ENCODE measurements at regions not wholly inside any gene's neighbourhood (a gene's known extent, or its start where the extent isn't known, plus 50 kb on each side); places are given as distances from the start of the nearest gene placed in this dataset.

DNA sequence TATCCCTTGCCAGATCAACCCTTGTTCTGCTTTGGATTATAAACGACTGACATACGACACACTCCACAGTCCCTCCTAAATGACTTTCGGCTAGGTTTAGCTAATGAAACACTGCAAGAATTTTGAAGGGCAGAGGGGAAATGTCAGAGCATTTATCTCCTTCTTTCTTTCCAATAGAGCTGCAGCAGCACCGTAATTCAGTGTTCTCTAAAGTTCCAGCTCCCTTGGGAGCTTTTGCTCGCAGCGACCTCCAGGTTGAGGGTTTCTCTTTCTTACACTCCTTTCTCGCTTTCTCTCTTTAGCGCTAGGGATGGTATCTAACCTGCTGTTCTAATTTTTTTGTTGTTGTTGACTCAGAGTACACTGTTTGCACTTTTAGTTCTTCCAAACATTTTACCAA is 467.1 kb upstream of the ST8SIA4 start:
- Histone ChIP-seq H3K4me1 (ENCODE audit: control insufficient read depth in 4 of 4, insufficient read depth in 4 of 4, low read length in 3 of 4) (no peaks in the 10 kb centered on the region), H3K9ac (ENCODE audit: low read depth in 1 of 2, low read length in 2 of 2) (no peak overlapping the region), H3K4me3 (ENCODE audit: low read depth in 1 of 3, low read length in 3 of 3) (no peak overlapping the region), H3K36me3 (ENCODE audit: control insufficient read depth in 4 of 4, insufficient read depth in 3 of 4, low read depth in 1 of 4, low read length in 3 of 4) (no peaks in the 10 kb centered on the region), H3K27ac (ENCODE audit: low read depth in 1 of 2, low read length in 2 of 2) (no peak overlapping the region), H3K27me3 (ENCODE audit: control insufficient read depth in 4 of 4, insufficient read depth in 4 of 4, low read length in 3 of 4) (no peaks in the 10 kb centered on the region), H3K9me3 (ENCODE audit: control insufficient read depth in 4 of 4, low read length in 3 of 4) (no peaks in the 10 kb centered on the region)
- 48% methylated on average over 8 of the region's 8 CpGs for WGBS
- no peak for TF ChIP-seq HNF4G (IDR thresholded peaks at IDR 0.05)
- TF ChIP-seq, protein P1, sequence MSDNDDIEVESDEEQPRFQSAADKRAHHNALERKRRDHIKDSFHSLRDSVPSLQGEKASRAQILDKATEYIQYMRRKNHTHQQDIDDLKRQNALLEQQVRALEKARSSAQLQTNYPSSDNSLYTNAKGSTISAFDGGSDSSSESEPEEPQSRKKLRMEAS (IDR thresholded peaks at IDR 0.05): no peak
- TF ChIP-seq GABPA (IDR thresholded peaks at IDR 0.05 in 1 of 2, conservative IDR thresholded peaks at IDR 0.05 in 1 of 2): no peak
- TF ChIP-seq SP1 (IDR thresholded peaks at IDR 0.05): no peak
- no peak for TF ChIP-seq YY1 (IDR thresholded peaks at IDR 0.05)
- no peak for TF ChIP-seq HNF4A (conservative IDR thresholded peaks at IDR 0.05)
- TF ChIP-seq JUND (IDR thresholded peaks at IDR 0.05): no peak
- no peak for TF ChIP-seq FOXA2 (IDR thresholded peaks at IDR 0.05)
- TF ChIP-seq NR2F2 (IDR thresholded peaks at IDR 0.05): no peak
- TF ChIP-seq, protein P2, sequence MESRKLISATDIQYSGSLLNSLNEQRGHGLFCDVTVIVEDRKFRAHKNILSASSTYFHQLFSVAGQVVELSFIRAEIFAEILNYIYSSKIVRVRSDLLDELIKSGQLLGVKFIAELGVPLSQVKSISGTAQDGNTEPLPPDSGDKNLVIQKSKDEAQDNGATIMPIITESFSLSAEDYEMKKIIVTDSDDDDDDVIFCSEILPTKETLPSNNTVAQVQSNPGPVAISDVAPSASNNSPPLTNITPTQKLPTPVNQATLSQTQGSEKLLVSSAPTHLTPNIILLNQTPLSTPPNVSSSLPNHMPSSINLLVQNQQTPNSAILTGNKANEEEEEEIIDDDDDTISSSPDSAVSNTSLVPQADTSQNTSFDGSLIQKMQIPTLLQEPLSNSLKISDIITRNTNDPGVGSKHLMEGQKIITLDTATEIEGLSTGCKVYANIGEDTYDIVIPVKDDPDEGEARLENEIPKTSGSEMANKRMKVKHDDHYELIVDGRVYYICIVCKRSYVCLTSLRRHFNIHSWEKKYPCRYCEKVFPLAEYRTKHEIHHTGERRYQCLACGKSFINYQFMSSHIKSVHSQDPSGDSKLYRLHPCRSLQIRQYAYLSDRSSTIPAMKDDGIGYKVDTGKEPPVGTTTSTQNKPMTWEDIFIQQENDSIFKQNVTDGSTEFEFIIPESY (IDR thresholded peaks at IDR 0.05): no peak
- DNase-seq (ENCODE audit: low spot score): no peak

DNA sequence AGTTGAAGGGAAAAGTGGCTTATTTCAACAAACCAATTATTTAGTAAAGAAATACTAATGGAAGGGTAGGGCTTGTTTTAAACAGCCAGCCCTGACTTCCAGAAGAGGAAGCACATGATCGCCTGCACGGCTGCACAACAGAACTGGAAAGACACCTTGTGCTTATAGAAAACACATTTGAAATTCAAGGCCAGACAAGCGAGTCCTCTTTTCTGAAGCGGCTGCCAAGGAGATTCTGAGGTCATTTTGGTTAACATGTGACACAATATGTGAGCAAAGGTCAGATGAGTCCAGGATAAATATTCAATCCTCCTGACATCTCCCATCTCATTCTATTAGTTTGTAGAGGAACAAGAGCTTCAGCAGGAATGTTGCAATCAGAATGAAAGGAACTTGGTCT is 461.4 kb upstream of the ST8SIA4 start:
- H3K27ac ChIP-seq (ENCODE audit: low read depth in 1 of 2, low read length in 2 of 2): no peak overlapping the region
- WGBS: 46% methylated on average over 4 of the region's 4 CpGs
- H3K4me1 ChIP-seq (ENCODE audit: control insufficient read depth in 4 of 4, insufficient read depth in 4 of 4, low read length in 3 of 4): no peaks in the 10 kb centered on the region
- no peak overlapping the region for H3K9ac ChIP-seq (ENCODE audit: low read depth in 1 of 2, low read length in 2 of 2)
- no peak overlapping the region for H3K4me3 ChIP-seq (ENCODE audit: low read depth in 1 of 3, low read length in 3 of 3)
- H3K36me3 ChIP-seq (ENCODE audit: control insufficient read depth in 4 of 4, insufficient read depth in 3 of 4, low read depth in 1 of 4, low read length in 3 of 4): no peaks in the 10 kb centered on the region
- no peak for TF ChIP-seq EGR1 (IDR thresholded peaks at IDR 0.05; ENCODE audit: low read depth in 2 of 2)
- TF ChIP-seq HNF4A (conservative IDR thresholded peaks at IDR 0.05): peak in 1 of 2 donors; percentile 25
- no peaks in the 10 kb centered on the region for H3K9me3 ChIP-seq (ENCODE audit: control insufficient read depth in 4 of 4, low read length in 3 of 4)
- no peaks in the 10 kb centered on the region for H3K27me3 ChIP-seq (ENCODE audit: control insufficient read depth in 4 of 4, insufficient read depth in 4 of 4, low read length in 3 of 4)
- no peak for DNase-seq (ENCODE audit: low spot score)

DNA sequence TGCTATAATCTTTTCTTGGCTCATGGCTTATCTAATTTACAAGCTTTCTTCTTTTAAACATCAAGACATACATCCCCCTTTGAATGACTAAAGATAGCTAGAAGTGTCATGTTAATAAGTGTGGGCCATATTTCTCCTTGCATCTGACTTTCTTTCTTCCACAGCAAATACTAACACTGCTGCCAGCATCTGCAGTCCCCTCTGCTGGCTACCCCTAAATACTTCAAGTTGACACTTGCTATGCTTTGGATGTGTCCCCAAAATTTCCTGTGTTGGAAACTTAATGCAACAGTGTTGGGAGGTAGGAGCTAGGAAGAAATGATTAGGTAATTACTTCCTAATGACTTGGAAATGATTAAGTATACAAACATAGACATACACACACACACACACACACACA is 459.0 kb upstream of the ST8SIA4 start:
- H3K27ac ChIP-seq (ENCODE audit: low read depth in 1 of 2, low read length in 2 of 2): no peak overlapping the region
- TF ChIP-seq, protein P3, sequence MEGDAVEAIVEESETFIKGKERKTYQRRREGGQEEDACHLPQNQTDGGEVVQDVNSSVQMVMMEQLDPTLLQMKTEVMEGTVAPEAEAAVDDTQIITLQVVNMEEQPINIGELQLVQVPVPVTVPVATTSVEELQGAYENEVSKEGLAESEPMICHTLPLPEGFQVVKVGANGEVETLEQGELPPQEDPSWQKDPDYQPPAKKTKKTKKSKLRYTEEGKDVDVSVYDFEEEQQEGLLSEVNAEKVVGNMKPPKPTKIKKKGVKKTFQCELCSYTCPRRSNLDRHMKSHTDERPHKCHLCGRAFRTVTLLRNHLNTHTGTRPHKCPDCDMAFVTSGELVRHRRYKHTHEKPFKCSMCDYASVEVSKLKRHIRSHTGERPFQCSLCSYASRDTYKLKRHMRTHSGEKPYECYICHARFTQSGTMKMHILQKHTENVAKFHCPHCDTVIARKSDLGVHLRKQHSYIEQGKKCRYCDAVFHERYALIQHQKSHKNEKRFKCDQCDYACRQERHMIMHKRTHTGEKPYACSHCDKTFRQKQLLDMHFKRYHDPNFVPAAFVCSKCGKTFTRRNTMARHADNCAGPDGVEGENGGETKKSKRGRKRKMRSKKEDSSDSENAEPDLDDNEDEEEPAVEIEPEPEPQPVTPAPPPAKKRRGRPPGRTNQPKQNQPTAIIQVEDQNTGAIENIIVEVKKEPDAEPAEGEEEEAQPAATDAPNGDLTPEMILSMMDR (IDR thresholded peaks at IDR 0.05; ENCODE audit: low read depth, low read length, missing input control): no peak
- TF ChIP-seq HNF4A (conservative IDR thresholded peaks at IDR 0.05): no peak
- TF ChIP-seq JUND (IDR thresholded peaks at IDR 0.05): no peak
- TF ChIP-seq SP1 (IDR thresholded peaks at IDR 0.05): no peak
- no peaks in the 10 kb centered on the region for H3K9me3 ChIP-seq (ENCODE audit: control insufficient read depth in 4 of 4, low read length in 3 of 4)
- H3K9ac ChIP-seq (ENCODE audit: low read depth in 1 of 2, low read length in 2 of 2): no peak overlapping the region
- no peaks in the 10 kb centered on the region for H3K36me3 ChIP-seq (ENCODE audit: control insufficient read depth in 4 of 4, insufficient read depth in 3 of 4, low read depth in 1 of 4, low read length in 3 of 4)
- H3K4me1 ChIP-seq (ENCODE audit: control insufficient read depth in 4 of 4, insufficient read depth in 4 of 4, low read length in 3 of 4): no peaks in the 10 kb centered on the region
- no peak overlapping the region for H3K4me3 ChIP-seq (ENCODE audit: low read depth in 1 of 3, low read length in 3 of 3)
- no peaks in the 10 kb centered on the region for H3K27me3 ChIP-seq (ENCODE audit: control insufficient read depth in 4 of 4, insufficient read depth in 4 of 4, low read length in 3 of 4)
- DNase-seq (ENCODE audit: low spot score): no peak

Measured in liver (tissue), 8 donors.